ENCODE measurements at regions not wholly inside any gene's neighbourhood (a gene's known extent, or its start where the extent isn't known, plus 50 kb on each side); places are given as distances from the start of the nearest gene placed in this dataset.
A peak's percentile ranks its signal among the peaks of the same experiment; 100 is the strongest.

GRCh38 chrY:19354061-19354856, 390.3 kb downstream of the KDM5D start:
- DNase-seq (ENCODE audit: low read depth), result peak; percentile 36

GRCh38 chrY:19351616-19352015, 392.9 kb downstream of the KDM5D start:
- no peak for DNase-seq (ENCODE audit: low read depth)

- DNase-seq (ENCODE audit: low read depth), result no peak
Observed at GRCh38 chrY:19321701-19322100, 422.8 kb downstream of the KDM5D start.

- no peak for DNase-seq (ENCODE audit: low read depth)
Observed at GRCh38 chrY:19319135-19319534, 425.4 kb downstream of the KDM5D start.

GRCh38 chrY:19317271-19317987, 427.1 kb downstream of the KDM5D start:
- DNase-seq (ENCODE audit: low read depth), result no peak

- no peak for DNase-seq (ENCODE audit: low read depth)
Observed at GRCh38 chrY:19307627-19308026, 436.9 kb downstream of the KDM5D start.

- DNase-seq (ENCODE audit: low read depth), result no peak
Observed at GRCh38 chrY:19303136-19303535, 441.4 kb downstream of the KDM5D start.

GRCh38 chrY:19290925-19291324, 453.6 kb downstream of the KDM5D start:
- no peak for DNase-seq (ENCODE audit: low read depth)

GRCh38 chrY:19274076-19274475, 470.4 kb downstream of the KDM5D start:
- DNase-seq (ENCODE audit: low read depth), result no peak

- no peak for DNase-seq (ENCODE audit: low read depth)
Observed at GRCh38 chrY:19268331-19268730, 476.2 kb downstream of the KDM5D start.

- no peak for DNase-seq (ENCODE audit: low read depth)
Observed at GRCh38 chrY:19265404-19265803, 479.1 kb downstream of the KDM5D start.

GRCh38 chrY:19262310-19262709, 482.2 kb downstream of the KDM5D start:
- DNase-seq (ENCODE audit: low read depth), result no peak

- DNase-seq (ENCODE audit: low read depth), result no peak
Observed at GRCh38 chrY:19232276-19232994, 458.9 kb upstream of the HSFY2 start.

- DNase-seq (ENCODE audit: low read depth), result no peak
Observed at GRCh38 chrY:19220784-19221183, 447.2 kb upstream of the HSFY2 start.

GRCh38 chrY:19208915-19209314, 435.4 kb upstream of the HSFY2 start:
- no peak for DNase-seq (ENCODE audit: low read depth)

GRCh38 chrY:19207048-19207447, 433.5 kb upstream of the HSFY2 start:
- no peak for DNase-seq (ENCODE audit: low read depth)

GRCh38 chrY:19180824-19181223, 407.3 kb upstream of the HSFY2 start:
- no peak for DNase-seq (ENCODE audit: low read depth)

GRCh38 chrY:19168202-19168565, 394.6 kb upstream of the HSFY2 start:
- no peak for DNase-seq (ENCODE audit: low read depth)

- DNase-seq (ENCODE audit: low read depth), result no peak
Observed at GRCh38 chrY:19167319-19168201, 394.0 kb upstream of the HSFY2 start.

GRCh38 chrY:19148783-19149182, 375.2 kb upstream of the HSFY2 start:
- DNase-seq (ENCODE audit: low read depth), result no peak

- no peak for DNase-seq (ENCODE audit: low read depth)
Observed at GRCh38 chrY:19146296-19146695, 372.8 kb upstream of the HSFY2 start.

GRCh38 chrY:19142093-19142492, 368.6 kb upstream of the HSFY2 start:
- DNase-seq (ENCODE audit: low read depth), result no peak
